ENCODE measurements at regions not wholly inside any gene's neighbourhood (a gene's known extent, or its start where the extent isn't known, plus 50 kb on each side); places are given as distances from the start of the nearest gene placed in this dataset.

GRCh38 chr4:165613581-165613980, 234.8 kb downstream of the CPE start:
- no peak for DNase-seq

- no peak for DNase-seq
These were observed 242.1 kb downstream of the CPE start for GRCh38 chr4:165620913-165621312.

- DNase-seq = no peak
These were observed 243.2 kb downstream of the CPE start for GRCh38 chr4:165621983-165622382.

- no peak for DNase-seq
These were observed 246.5 kb downstream of the CPE start for GRCh38 chr4:165625281-165625680.

GRCh38 chr4:165626316-165626715, 246.7 kb upstream of the TLL1 start:
- DNase-seq = no peak

- DNase-seq = no peak
These were observed 245.9 kb upstream of the TLL1 start for GRCh38 chr4:165627128-165627527.

- no peak for DNase-seq
These were observed 245.5 kb upstream of the TLL1 start for GRCh38 chr4:165627548-165627947.

- DNase-seq = no peak
These were observed 244.5 kb upstream of the TLL1 start for GRCh38 chr4:165628572-165628971.

GRCh38 chr4:165630671-165631070, 242.4 kb upstream of the TLL1 start:
- no peak for DNase-seq

- DNase-seq = no peak
These were observed 241.7 kb upstream of the TLL1 start for GRCh38 chr4:165631208-165631894.

GRCh38 chr4:165631912-165632311, 241.1 kb upstream of the TLL1 start:
- DNase-seq = no peak

- DNase-seq = no peak
These were observed 238.3 kb upstream of the TLL1 start for GRCh38 chr4:165634766-165635165.

- DNase-seq = no peak
These were observed 237.7 kb upstream of the TLL1 start for GRCh38 chr4:165635381-165635780.

GRCh38 chr4:165635951-165636350, 237.1 kb upstream of the TLL1 start:
- DNase-seq = no peak

- DNase-seq = no peak
These were observed 221.1 kb upstream of the TLL1 start for GRCh38 chr4:165651901-165652300.

GRCh38 chr4:165654556-165654955, 218.5 kb upstream of the TLL1 start:
- no peak for DNase-seq

- DNase-seq = no peak
These were observed 216.6 kb upstream of the TLL1 start for GRCh38 chr4:165656399-165656798.

GRCh38 chr4:165656829-165657490, 216.1 kb upstream of the TLL1 start:
- DNase-seq = no peak

GRCh38 chr4:165662341-165662740, 210.7 kb upstream of the TLL1 start:
- DNase-seq = no peak

- no peak for DNase-seq
These were observed 209.6 kb upstream of the TLL1 start for GRCh38 chr4:165663411-165663810.

- DNase-seq = no peak
These were observed 206.2 kb upstream of the TLL1 start for GRCh38 chr4:165666836-165667235.

- DNase-seq = no peak
These were observed 205.1 kb upstream of the TLL1 start for GRCh38 chr4:165667969-165668368.

- no peak for DNase-seq
These were observed 204.3 kb upstream of the TLL1 start for GRCh38 chr4:165668694-165669093.

GRCh38 chr4:165677081-165677480, 196.0 kb upstream of the TLL1 start:
- no peak for DNase-seq

All from NCI-H1930 (cell line).